ENCODE measurements at regions not wholly inside any gene's neighbourhood (a gene's known extent, or its start where the extent isn't known, plus 50 kb on each side); places are given as distances from the start of the nearest gene placed in this dataset.

GRCh38 chr1:184889166-184889565 is 85.1 kb downstream of the NIBAN1 start:
- TF ChIP-seq CTCF (conservative IDR thresholded peaks at IDR 0.05): no peak

GRCh38 chr1:184888505-184888904 is 85.8 kb downstream of the NIBAN1 start:
- H3K27ac ChIP-seq: no peak overlapping the region
- no peak for TF ChIP-seq CTCF (conservative IDR thresholded peaks at IDR 0.05)

More at GRCh38 chr1:184889166-184889565, 85.1 kb downstream of the NIBAN1 start:
- no peak overlapping the region for H3K27ac ChIP-seq

GRCh38 chr1:184882957-184883815 is 91.1 kb downstream of the NIBAN1 start:
- H3K27ac ChIP-seq: no peak overlapping the region
- no peak for TF ChIP-seq CTCF (conservative IDR thresholded peaks at IDR 0.05)

GRCh38 chr1:184881941-184882913 is 92.1 kb downstream of the NIBAN1 start:
- no peak for TF ChIP-seq CTCF (conservative IDR thresholded peaks at IDR 0.05)
- H3K27ac ChIP-seq: no peak overlapping the region

- no peak for TF ChIP-seq CTCF (conservative IDR thresholded peaks at IDR 0.05)
- H3K27ac ChIP-seq: no peak overlapping the region
Measured at GRCh38 chr1:184879876-184880557, 94.3 kb downstream of the NIBAN1 start.

- TF ChIP-seq CTCF (conservative IDR thresholded peaks at IDR 0.05): no peak
- peak overlapping the region; percentile 58 for H3K27ac ChIP-seq
Measured at GRCh38 chr1:184878602-184879001, 95.7 kb downstream of the NIBAN1 start.
